ENCODE measurements at regions not wholly inside any gene's neighbourhood (a gene's known extent, or its start where the extent isn't known, plus 50 kb on each side); places are given as distances from the start of the nearest gene placed in this dataset.

- Histone ChIP-seq H3K9me2 (ENCODE audit: insufficient read depth) (peaks cover 6% of the 10 kb centered on the region; the same call in 1 of the 2 replicates), H3F3A (replicated peaks; ENCODE audit: low read depth) (no peaks in the 10 kb centered on the region), H3K79me2 (replicated peaks; ENCODE audit: insufficient read depth) (no peaks in the 10 kb centered on the region), H3K27me3 (ENCODE audit: insufficient read depth) (no peaks in the 10 kb centered on the region), H3K4me1 (ENCODE audit: insufficient read depth) (no peaks in the 10 kb centered on the region), H3K4me3 (no peak overlapping the region), H3K36me3 (ENCODE audit: insufficient read depth) (no peaks in the 10 kb centered on the region), H2AFZ (no peak overlapping the region), H4K20me1 (replicated peaks; ENCODE audit: insufficient read depth) (no peaks in the 10 kb centered on the region), H3K27ac (ENCODE audit: low read depth) (no peak overlapping the region), H3K4me2 (no peak overlapping the region)
- Mint-ChIP-seq H3K9me3 (no peaks in the 10 kb centered on the region), H3K36me3 (ENCODE audit: low read depth) (no peaks in the 10 kb centered on the region), H3K27ac (no peak overlapping the region), H3K4me1 (no peaks in the 10 kb centered on the region), H3K4me3 (no peak overlapping the region), H3K27me3 (ENCODE audit: insufficient read depth, low read depth, poor library complexity) (no peaks in the 10 kb centered on the region)
- DNase-seq (ENCODE audit: low spot score) (no peak), ATAC-seq (no peak)
- no peak for TF ChIP-seq EZH2 (IDR thresholded peaks at IDR 0.05; ENCODE audit: low read depth, unreplicated experiment)
- TF ChIP-seq CTCF (conservative IDR thresholded peaks at IDR 0.05; ENCODE audit: low read depth in 2 of 2): no peak
- no peak for TF ChIP-seq ETS1 (IDR thresholded peaks at IDR 0.05)
- no peak for TF ChIP-seq ZNF462 (CRISPR knock-in tag; IDR thresholded peaks at IDR 0.05)
- TF ChIP-seq ZNF114 (CRISPR knock-in tag; IDR thresholded peaks at IDR 0.05): no peak
- TF ChIP-seq POLR2AphosphoS5 (IDR thresholded peaks at IDR 0.05; ENCODE audit: low read depth): no peak
- TF ChIP-seq ZNF331 (CRISPR knock-in tag; IDR thresholded peaks at IDR 0.05; ENCODE audit: low read depth): no peak
- TF ChIP-seq NANOG (IDR thresholded peaks at IDR 0.05; ENCODE audit: borderline replicate concordance): no peak
- no peak for TF ChIP-seq EZH2phosphoT487 (IDR thresholded peaks at IDR 0.05; ENCODE audit: unreplicated experiment)
- TF ChIP-seq STAT1 (IDR thresholded peaks at IDR 0.05; ENCODE audit: unreplicated experiment): no peak
- no peak for TF ChIP-seq REST (IDR thresholded peaks at IDR 0.05; ENCODE audit: unreplicated experiment)
- TF ChIP-seq JUNB (IDR thresholded peaks at IDR 0.05; ENCODE audit: unreplicated experiment): no peak
- no peak for TF ChIP-seq CREB1 (CRISPR knock-in tag; IDR thresholded peaks at IDR 0.05; ENCODE audit: low read depth)
Observed at GRCh38 chr4:27648416-27648815, 787.8 kb downstream of the STIM2 start.
